Kidney (tissue), 13 donors: ENCODE measurements at regions not wholly inside any gene's neighbourhood (a gene's known extent, or its start where the extent isn't known, plus 50 kb on each side); places are given as distances from the start of the nearest gene placed in this dataset.
"Not testable (repeated sequence)": the region's sequence is repeated elsewhere in the genome, so short reads cannot be mapped to it uniquely, and the experiment has no call there.

ENCODE experiments used
- DNase-seq, 5 donors: peaks; one replicate each; pipeline ENCODE4 v3.0.0-alpha.2; 2013 to 2020
- FAIRE-seq: peaks from 2 replicates; lab custom pipeline; 2012; peaks lifted over from hg19 to GRCh38; lab: Jason Lieb, UNC
- H3K27ac ChIP-seq, 2 donors: one replicate each; pipeline ENCODE4 v1.7.0; 2013; ENCODE audit warnings: low read depth in 2 of 2, low read length in 2 of 2, inconsistent platforms in 1 of 2
- H3K27me3 ChIP-seq: one replicate; pipeline ENCODE4 v1.7.1; 2013; ENCODE audit warnings: low read length, inconsistent platforms; ENCODE audit not compliant: control insufficient read depth, insufficient read depth
- H3K36me3 ChIP-seq, 3 donors: one replicate each; pipeline versions ENCODE4 v1.7.0 to v1.7.1; 2013; ENCODE audit warnings: low read length in 3 of 3, control low read depth in 1 of 3, inconsistent platforms in 1 of 3; ENCODE audit not compliant: insufficient read depth in 3 of 3, control insufficient read depth in 2 of 3
- H3K4me1 ChIP-seq, 3 donors: one replicate each; pipeline versions ENCODE4 v1.7.0 to v1.7.1; 2013; ENCODE audit warnings: low read length in 3 of 3, inconsistent platforms in 1 of 3, low read depth in 1 of 3; ENCODE audit not compliant: control insufficient read depth in 2 of 3, insufficient read depth in 2 of 3
- H3K4me3 ChIP-seq, 3 donors: one replicate each; pipeline versions ENCODE4 v1.7.0 to v1.8.1; 2013; ENCODE audit warnings: low read length in 3 of 3, control low read depth in 1 of 3, inconsistent platforms in 1 of 3
- H3K9ac ChIP-seq, 3 donors: one replicate each; pipeline versions ENCODE4 v1.7.0 to v1.7.1; 2013; ENCODE audit warnings: low read length in 3 of 3, control low read depth in 1 of 3, inconsistent platforms in 1 of 3
- H3K9me3 ChIP-seq, 3 donors: one replicate each; pipeline versions ENCODE4 v1.7.0 to v1.7.1; 2013; ENCODE audit warnings: low read length in 3 of 3, control low read depth in 1 of 3, inconsistent platforms in 1 of 3; ENCODE audit not compliant: control insufficient read depth in 2 of 3, insufficient read depth in 1 of 3
- CTCF ChIP-seq: IDR thresholded peaks from 3 replicates; pipeline ENCODE4 v1.5.1; 2012; ENCODE audit warnings: mild to moderate bottlenecking, moderate library complexity, borderline replicate concordance; ENCODE audit not compliant: insufficient read depth; ENCODE audit errors: extremely low read depth
- intact Hi-C: fragments of 100-400 bp; cut with DNase I; formaldehyde crosslinking; loops from one replicate; pipeline ENCODE4 v1.11.1; 2022
- donor health status: control.
- donor health status: control.
- donor health status: control.
- donor health status: control.
- donor health status: control.
- donor health status: DM: yes; HTN: yes; CAD: no.
- donor health status: Normal renal cell carcinoma (clear cell type).

- no peaks in the 10 kb centered on the region for H3K27me3 ChIP-seq
- H3K36me3 ChIP-seq: no peaks in the 10 kb centered on the region
- no peak for TF ChIP-seq CTCF
- no peak overlapping the region for H3K27ac ChIP-seq
- intact Hi-C loops: no loop called here
- H3K9me3 ChIP-seq: no peaks in the 10 kb centered on the region
- H3K4me1 ChIP-seq: no peaks in the 10 kb centered on the region
- H3K9ac ChIP-seq: no peak overlapping the region
- FAIRE-seq (no peak), DNase-seq (no peak)
- no peak overlapping the region for H3K4me3 ChIP-seq
These were observed 1098.2 kb upstream of the FANCL start for GRCh38 chr2:59339121-59339836.

GRCh38 chr2:59333007-59333406 lies 1091.9 kb upstream of the FANCL start:
- FAIRE-seq: no peak
- TF ChIP-seq CTCF: no peak

GRCh38 chr2:59326581-59327365 lies 1085.6 kb upstream of the FANCL start:
- H3K4me3 ChIP-seq, H3K27me3 ChIP-seq, H3K4me1 ChIP-seq, FAIRE-seq, H3K36me3 ChIP-seq, H3K9ac ChIP-seq, H3K27ac ChIP-seq, intact Hi-C loops, H3K9me3 ChIP-seq, DNase-seq: not testable (repeated sequence)

More at GRCh38 chr2:59333007-59333406, 1091.9 kb upstream of the FANCL start:
- H3K36me3 ChIP-seq: no peaks in the 10 kb centered on the region
- no peak overlapping the region for H3K9ac ChIP-seq
- no peaks in the 10 kb centered on the region for H3K4me1 ChIP-seq
- no peaks in the 10 kb centered on the region for H3K9me3 ChIP-seq
- intact Hi-C loops: no loop called here
- no peak overlapping the region for H3K27ac ChIP-seq
- no peaks in the 10 kb centered on the region for H3K27me3 ChIP-seq
- H3K4me3 ChIP-seq: no peak overlapping the region
- no peak for DNase-seq

- TF ChIP-seq CTCF: no peak
- FAIRE-seq (no peak), DNase-seq (no peak)
- H3K9ac ChIP-seq: no peak overlapping the region
- no peak overlapping the region for H3K27ac ChIP-seq
- no peaks in the 10 kb centered on the region for H3K9me3 ChIP-seq
- H3K27me3 ChIP-seq: no peaks in the 10 kb centered on the region
- no peaks in the 10 kb centered on the region for H3K4me1 ChIP-seq
- intact Hi-C loops: no loop called here
- H3K36me3 ChIP-seq: no peaks in the 10 kb centered on the region
- no peak overlapping the region for H3K4me3 ChIP-seq
These were observed 1081.7 kb upstream of the FANCL start for GRCh38 chr2:59322870-59323269.
